Neuron (in vitro differentiated cells): ENCODE measurements at regions not wholly inside any gene's neighbourhood (a gene's known extent, or its start where the extent isn't known, plus 50 kb on each side); places are given as distances from the start of the nearest gene placed in this dataset.
"Not testable (repeated sequence)": the region's sequence is repeated elsewhere in the genome, so short reads cannot be mapped to it uniquely, and the experiment has no call there.

Experiments
- H2AFZ ChIP-seq: one replicate; pipeline ENCODE4 v1.6.1; 2013; ENCODE audit warnings: low read depth, mild to moderate bottlenecking, inconsistent platforms, low read length, moderate library complexity
- H3K27me3 ChIP-seq: one replicate; pipeline ENCODE4 v1.6.1; 2013; ENCODE audit warnings: low read length; ENCODE audit not compliant: insufficient read depth
- H3K36me3 ChIP-seq: one replicate; pipeline ENCODE4 v1.6.1; 2013; ENCODE audit warnings: low read length; ENCODE audit not compliant: insufficient read depth
- H3K4me1 ChIP-seq: one replicate; pipeline ENCODE4 v1.6.1; 2013; ENCODE audit warnings: low read length; ENCODE audit not compliant: insufficient read depth
- H3K4me3 ChIP-seq: 2 replicates; pipeline ENCODE4 v1.5.1; 2013; ENCODE audit warnings: mild to moderate bottlenecking, low read length, moderate library complexity
- H3K9me3 ChIP-seq: one replicate; pipeline ENCODE4 v1.6.1; 2013; ENCODE audit warnings: low read length

DNA sequence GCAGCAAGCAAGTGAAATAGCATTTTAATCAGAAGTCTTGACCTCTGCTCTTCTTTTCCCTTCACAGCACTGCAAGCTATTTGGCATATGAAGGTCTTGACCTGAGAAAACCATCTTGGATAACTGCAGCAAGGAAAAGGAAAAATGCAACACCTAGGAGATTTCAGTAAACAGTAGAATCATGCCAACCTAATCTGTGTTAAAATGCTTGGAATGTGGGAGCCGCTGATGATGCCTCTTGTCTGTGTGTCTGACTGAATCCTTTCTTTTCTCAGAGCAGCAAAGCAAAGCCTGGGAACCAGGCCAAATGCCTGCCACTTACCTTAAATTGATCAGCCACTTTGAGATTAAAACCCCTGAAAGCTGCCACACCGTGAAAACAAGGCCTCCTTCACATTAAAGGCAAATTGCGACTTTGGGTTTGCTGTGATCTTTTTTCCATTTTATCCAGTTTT is 80.4 kb upstream of the CDK6 start:
- peaks cover 22% of the 10 kb centered on the region for H3K4me1 ChIP-seq
- H3K4me3 ChIP-seq, result no peak overlapping the region
- H3K9me3 ChIP-seq, result no peaks in the 10 kb centered on the region
- no peaks in the 10 kb centered on the region for H3K36me3 ChIP-seq
- H2AFZ ChIP-seq, result peak overlapping the region; percentile 85
- no peaks in the 10 kb centered on the region for H3K27me3 ChIP-seq

DNA sequence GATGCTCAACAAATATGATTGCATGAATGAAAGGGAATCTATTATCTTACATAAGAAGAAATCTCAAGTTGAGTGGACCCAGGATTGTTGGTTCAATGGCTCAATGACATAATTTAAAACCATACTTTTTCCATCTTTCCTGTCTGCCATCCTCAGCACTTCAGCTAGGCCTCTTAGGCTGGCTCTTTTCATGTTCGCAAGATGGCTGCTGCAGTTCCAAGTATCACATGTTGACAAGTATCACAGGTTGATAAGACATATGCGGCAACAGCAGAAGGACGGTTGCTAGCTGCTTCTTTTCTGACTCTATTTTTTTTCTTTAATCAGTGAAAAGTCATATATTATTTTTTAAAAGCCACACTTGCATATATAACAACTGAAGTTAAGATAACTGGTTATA is 79.0 kb upstream of the CDK6 start:
- Histone ChIP-seq H3K9me3 (no peaks in the 10 kb centered on the region), H3K4me3 (no peak overlapping the region), H3K36me3 (no peaks in the 10 kb centered on the region), H3K27me3 (no peaks in the 10 kb centered on the region), H3K4me1 (peaks cover 22% of the 10 kb centered on the region), H2AFZ (no peak overlapping the region)

DNA sequence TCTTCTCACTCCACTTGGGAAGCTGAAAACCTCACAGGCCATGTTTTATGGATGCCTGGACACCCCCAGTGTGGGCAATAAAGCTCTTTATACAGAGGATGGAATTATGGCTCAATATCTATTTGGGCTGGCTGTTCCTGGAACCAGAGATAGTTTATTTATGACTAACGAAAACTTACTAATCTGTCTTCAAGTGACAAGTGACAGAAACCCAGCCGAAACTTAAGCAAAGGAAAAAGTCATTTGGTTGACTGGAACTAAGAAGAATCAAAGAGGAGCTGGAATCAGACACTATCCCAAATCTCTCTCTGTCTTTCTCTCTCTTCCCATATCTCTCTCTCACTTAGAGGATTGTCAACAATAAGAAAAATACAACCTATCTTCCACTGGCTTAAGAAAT is 78.3 kb upstream of the CDK6 start:
- Histone ChIP-seq H3K4me3 (no peak overlapping the region), H3K36me3 (no peaks in the 10 kb centered on the region), H3K9me3 (no peaks in the 10 kb centered on the region), H2AFZ (no peak overlapping the region), H3K4me1 (peaks cover 22% of the 10 kb centered on the region), H3K27me3 (no peaks in the 10 kb centered on the region)

DNA sequence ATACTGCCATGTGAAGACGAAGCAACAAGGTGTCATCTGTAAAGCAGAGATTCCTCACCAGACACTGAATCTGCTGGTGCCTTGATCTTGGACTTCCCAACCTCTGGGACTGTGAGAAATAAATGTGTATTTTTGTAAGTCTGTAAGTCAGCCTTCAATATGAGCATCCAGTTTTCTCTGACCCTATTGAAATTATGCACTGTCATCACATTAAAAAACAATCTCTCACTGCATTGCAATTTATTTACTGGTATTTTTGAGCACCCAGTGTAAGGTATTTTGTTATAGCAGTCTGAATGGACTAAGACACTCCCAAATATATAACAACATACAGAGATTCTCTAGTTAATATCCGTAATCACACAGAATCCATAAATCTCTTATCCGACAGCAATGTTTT is 77.5 kb upstream of the CDK6 start:
- Histone ChIP-seq H3K4me1 (peaks cover 21% of the 10 kb centered on the region), H3K9me3 (no peaks in the 10 kb centered on the region), H2AFZ (no peak overlapping the region), H3K36me3 (no peaks in the 10 kb centered on the region), H3K27me3 (no peaks in the 10 kb centered on the region), H3K4me3 (no peak overlapping the region)

DNA sequence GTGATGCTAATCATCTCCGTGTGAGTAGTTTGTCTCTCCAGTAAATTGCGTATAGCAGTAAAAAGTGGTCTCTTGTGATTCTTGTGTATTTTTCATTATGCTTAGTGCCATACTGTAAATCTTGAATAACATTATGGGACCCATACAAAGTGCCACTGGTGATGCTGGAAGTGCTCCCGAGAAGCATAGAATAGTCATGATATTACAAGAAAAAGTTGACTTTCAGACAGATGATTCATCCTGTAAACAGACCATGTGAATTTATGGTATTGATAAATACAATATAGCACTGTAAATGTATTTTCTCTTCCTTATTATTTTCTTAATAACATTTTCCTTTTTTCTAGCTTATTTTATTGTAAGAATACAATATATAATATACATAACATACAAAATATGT is 74.6 kb upstream of the CDK6 start:
- H3K27me3 ChIP-seq, result no peaks in the 10 kb centered on the region
- H3K4me3 ChIP-seq, result no peak overlapping the region
- no peaks in the 10 kb centered on the region for H3K4me1 ChIP-seq
- H3K36me3 ChIP-seq, result no peaks in the 10 kb centered on the region
- no peak overlapping the region for H2AFZ ChIP-seq
- no peaks in the 10 kb centered on the region for H3K9me3 ChIP-seq

DNA sequence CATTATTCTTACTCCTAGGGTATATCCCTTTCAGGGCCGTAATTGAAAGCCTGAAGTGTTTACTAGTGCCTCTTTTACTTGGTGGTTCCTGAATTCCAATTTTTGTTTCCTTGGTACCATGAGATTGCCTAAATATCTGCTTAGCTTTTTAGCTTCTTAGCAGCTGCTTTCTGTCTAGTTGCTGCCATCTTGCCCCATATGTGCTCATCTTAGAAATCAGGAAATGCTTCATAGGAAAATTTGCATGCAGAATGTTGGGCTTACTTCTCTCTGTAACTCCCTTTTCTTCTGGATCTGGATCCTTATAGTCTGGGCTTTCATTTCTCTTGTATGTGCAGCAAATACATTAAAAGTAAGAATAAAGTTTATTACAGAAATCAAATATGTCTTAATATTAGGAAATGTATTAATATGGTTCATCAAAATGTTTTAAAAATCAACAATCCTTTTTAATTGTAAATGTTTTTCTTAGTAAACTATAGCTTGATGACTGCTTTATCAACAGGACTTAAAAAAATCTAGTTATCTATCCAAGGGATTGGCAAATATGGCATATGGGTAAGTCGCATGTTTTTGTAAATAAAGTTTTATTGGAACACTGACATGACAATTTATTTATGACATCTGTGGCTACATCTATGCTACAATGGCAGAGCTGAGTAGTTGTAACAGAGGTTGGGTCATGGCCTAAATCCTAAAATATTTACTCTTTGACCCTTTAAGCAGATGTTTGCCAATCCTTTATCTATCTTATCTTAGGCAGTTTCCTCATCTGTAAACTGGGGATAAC is 73.5 kb upstream of the CDK6 start:
- H3K36me3 ChIP-seq, result no peaks in the 10 kb centered on the region
- H3K9me3 ChIP-seq, result no peaks in the 10 kb centered on the region
- no peak overlapping the region for H2AFZ ChIP-seq
- no peaks in the 10 kb centered on the region for H3K27me3 ChIP-seq
- H3K4me1 ChIP-seq, result no peaks in the 10 kb centered on the region
- no peak overlapping the region for H3K4me3 ChIP-seq

DNA sequence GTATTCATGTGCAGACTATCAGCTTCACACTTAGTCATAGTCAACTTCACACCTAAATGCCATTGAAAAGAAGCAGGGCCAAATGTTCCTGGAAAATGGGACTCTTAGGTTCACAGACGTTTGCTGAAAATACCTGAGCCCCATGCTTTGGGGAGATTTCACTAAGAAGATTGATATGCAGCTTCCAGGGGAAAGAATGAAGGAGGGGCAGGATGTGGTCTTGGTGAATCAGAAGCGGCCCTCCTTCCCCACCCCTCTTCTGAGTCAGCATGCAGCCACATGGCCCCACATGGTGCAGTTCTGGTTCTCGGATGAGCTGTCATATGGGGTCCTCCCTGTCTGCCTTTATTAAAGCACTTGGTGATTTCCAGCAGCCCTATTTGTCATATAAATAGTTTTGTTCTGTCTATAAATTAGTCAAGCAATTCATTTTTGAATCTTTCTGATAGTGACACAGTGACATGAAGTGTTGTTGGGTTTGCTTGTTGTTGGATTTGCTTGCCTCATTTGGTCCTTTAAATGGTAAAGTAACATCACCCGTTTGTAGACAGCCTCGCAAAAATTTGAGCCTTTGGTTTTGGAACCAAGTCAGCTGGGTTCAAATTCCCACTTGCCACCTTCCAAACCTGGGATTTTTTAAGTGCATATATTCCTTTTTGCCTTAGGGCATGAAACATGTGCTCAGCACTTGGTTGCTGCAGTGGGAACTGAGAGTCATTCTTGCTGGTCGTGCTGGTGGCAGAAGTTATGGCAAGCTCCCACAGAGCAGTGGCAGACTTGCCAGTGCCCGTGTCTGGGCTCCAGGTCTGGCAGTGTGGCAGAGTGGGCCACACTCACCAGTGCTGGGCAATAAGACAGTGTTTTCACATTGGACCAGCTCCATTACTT is 68.1 kb upstream of the CDK6 start:
- no peak overlapping the region for H2AFZ ChIP-seq
- no peak overlapping the region for H3K4me3 ChIP-seq
- H3K9me3 ChIP-seq, result no peaks in the 10 kb centered on the region
- H3K4me1 ChIP-seq, result peaks cover 2% of the 10 kb centered on the region
- no peaks in the 10 kb centered on the region for H3K27me3 ChIP-seq
- no peaks in the 10 kb centered on the region for H3K36me3 ChIP-seq

DNA sequence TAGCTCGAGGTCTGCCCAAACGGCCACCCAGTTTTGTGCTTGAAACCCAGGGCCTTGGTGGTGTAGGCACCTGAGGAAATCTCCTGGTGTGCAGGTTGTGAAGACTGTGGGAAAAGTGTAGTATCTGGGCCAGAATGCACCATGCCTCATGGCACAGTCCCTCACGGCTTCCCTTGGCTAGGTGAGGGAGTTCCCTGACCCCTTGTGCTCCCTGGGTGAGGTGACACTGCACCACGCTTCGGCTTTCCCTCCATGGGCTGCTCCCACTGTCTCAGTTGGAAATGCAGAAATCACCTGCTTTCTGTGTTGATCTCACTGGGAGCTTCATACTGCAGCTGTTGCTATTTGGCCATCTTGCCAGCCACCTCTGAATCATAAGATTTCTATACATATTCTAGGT is 62.4 kb upstream of the CDK6 start:
- Histone ChIP-seq H3K4me3 (no peak overlapping the region), H3K9me3 (no peaks in the 10 kb centered on the region), H2AFZ (no peak overlapping the region), H3K36me3 (no peaks in the 10 kb centered on the region), H3K27me3 (no peaks in the 10 kb centered on the region), H3K4me1 (no peaks in the 10 kb centered on the region)

DNA sequence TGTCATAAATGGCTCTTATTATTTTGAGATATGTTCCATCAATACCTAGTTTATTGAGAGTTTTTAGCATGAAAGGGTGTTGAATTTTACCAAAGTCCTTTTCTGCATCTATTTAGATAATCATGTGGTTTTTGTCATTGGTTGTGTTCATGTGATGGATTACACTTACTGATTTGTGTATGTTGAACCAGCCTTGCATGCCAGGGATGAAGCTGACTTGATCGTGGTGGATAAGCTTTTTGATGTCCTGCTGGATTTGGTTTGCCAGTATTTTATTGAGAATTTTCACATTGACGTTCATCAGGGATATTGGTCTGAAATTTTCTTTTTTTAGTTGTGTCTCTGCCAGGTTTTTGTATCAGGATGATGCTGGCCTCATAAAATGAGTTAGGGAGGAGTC is 58.5 kb upstream of the CDK6 start:
- H3K36me3 ChIP-seq, H3K27me3 ChIP-seq, H3K4me3 ChIP-seq, H3K4me1 ChIP-seq, H3K9me3 ChIP-seq, H2AFZ ChIP-seq: not testable (repeated sequence)

DNA sequence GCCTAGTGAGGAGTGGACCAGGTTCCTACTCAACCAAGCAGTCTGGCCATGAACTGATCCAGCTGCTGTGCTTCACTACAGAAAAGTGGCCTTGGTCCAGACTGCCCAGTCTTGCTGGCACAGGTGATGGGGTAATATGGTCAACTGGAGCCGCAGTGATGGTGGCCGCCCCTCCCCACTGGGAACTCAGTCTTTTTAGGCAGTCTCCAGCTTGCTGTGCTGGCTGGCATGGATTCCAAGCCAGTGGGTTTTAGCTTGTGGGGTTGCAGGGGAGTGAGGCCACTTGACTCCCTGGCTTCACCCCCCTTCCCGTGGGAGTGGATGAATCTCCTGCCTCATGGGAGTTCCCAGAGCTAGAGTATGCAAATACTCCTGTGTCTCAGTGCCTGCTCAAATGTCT is 52.7 kb upstream of the CDK6 start:
- no peak overlapping the region for H2AFZ ChIP-seq
- H3K9me3 ChIP-seq, result peaks cover 2% of the 10 kb centered on the region
- no peaks in the 10 kb centered on the region for H3K4me1 ChIP-seq
- no peaks in the 10 kb centered on the region for H3K36me3 ChIP-seq
- H3K4me3 ChIP-seq, result no peak overlapping the region
- H3K27me3 ChIP-seq, result no peaks in the 10 kb centered on the region
